ENCODE measurements at regions not wholly inside any gene's neighbourhood (a gene's known extent, or its start where the extent isn't known, plus 50 kb on each side); places are given as distances from the start of the nearest gene placed in this dataset.

- no peak for DNase-seq (ENCODE audit: low read depth in 2 of 3, low spot score in 2 of 3)
Observed at GRCh38 chr5:63351164-63351563, 611.1 kb downstream of the HTR1A start.

DNA sequence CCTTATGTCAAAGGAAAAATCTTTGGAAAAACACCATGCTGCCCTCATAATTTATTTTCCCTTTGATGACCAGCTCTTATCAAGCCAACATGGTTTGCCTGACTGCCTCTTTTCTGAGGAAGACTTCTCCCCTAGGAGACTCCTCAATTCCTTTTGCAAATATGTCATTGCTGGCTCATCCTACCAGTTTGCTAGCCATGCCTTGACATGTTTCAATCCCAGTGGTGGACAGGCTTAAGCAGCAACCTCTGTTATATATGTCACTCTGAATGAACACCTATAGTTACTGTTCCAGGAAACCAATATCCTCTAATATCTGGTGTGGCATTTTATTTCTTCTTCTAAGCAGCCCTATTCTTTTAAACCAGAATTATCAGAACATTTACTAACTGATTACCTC, 615.8 kb downstream of the HTR1A start:
- DNase-seq (ENCODE audit: low read depth in 2 of 3, low spot score in 2 of 3): no peak

GRCh38 chr5:63341442-63341841, 620.8 kb downstream of the HTR1A start:
- DNase-seq (ENCODE audit: low read depth in 2 of 3, low spot score in 2 of 3): no peak

GRCh38 chr5:63323926-63324325, 638.3 kb downstream of the HTR1A start:
- no peak for DNase-seq (ENCODE audit: low read depth in 2 of 3, low spot score in 2 of 3)

- no peak for DNase-seq (ENCODE audit: low read depth in 2 of 3, low spot score in 2 of 3)
Observed at GRCh38 chr5:63314551-63314950, 647.7 kb downstream of the HTR1A start.

GRCh38 chr5:63310644-63311043, 651.6 kb downstream of the HTR1A start:
- DNase-seq (ENCODE audit: low read depth in 2 of 3, low spot score in 2 of 3): no peak

DNA sequence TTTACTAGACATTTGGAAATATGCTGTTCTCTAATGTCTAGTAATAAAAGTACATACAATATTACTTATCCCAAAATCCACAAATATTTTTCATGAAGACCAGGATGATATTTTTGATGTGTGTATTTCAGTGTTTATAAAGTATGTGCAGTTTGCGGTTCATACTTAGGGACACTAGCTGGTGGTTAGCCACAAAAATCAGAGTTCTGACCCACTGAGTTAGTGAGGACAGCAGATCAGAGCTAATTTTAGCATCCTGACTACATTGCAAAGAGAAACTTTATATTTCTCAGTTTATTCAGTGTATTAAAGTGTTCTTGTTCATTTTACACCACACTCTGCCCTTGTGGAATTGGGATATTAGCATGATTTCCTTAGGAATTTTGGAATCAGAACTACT, 655.3 kb downstream of the HTR1A start:
- DNase-seq (ENCODE audit: low read depth in 2 of 3, low spot score in 2 of 3): no peak

DNA sequence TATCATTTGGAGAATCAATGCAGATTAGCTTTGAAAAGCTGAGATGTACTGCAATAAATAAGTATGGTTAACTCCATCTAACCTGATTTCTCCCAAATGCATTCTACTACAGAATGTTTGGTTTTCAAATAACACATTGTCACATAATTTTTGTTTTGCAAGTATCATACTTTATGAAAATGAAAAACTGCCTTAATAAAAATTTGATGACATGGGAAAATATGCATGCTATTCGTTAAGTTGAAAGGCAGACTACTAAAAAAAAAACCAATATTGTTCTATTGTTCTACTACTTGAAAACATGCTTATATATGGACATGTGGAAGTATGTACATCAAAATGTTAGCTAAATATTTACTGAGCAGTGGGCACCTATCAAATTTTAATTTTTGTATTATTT, 668.9 kb downstream of the HTR1A start:
- DNase-seq (ENCODE audit: low read depth in 2 of 3, low spot score in 2 of 3): no peak

DNA sequence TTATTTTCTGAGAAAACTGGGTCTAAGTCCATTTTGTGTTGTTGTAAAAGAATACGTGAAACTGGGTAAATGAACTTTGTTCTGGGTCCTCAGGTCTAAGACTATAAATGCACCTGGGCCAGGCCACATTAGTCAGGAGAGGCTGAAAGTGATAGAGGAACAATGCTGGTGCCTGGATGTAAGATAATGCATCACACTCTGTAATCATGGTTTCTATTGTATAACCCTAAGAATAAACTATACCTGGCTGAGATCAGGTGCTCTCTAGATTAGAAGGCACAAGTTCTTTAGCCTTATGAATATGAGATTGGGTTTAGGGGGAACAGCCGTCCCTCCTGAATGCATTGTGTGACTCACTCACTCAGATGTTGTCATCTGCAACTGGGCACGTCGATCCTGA, 675.5 kb downstream of the HTR1A start:
- DNase-seq (ENCODE audit: low read depth in 2 of 3, low spot score in 2 of 3): no peak

DNA sequence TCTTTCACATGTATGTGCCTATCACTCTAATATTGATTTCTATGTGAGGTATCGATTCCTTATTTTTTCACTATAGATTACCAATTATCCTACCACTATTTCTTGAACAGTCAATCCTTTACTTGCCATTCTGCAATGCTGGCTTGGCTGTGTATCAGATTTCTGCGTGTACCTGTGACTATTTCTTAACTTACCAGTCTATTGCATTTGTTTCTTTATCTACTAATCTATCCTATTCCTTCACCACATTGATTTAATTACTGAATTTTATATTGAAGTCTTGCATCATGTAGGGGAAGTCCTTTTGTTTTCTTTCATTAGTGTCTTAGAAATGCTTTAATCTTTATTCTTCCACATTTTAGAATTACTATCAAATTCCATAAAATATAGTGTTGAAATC, 684.8 kb downstream of the LRRC70 start:
- DNase-seq (ENCODE audit: low read depth in 2 of 3, low spot score in 2 of 3): no peak

DNA sequence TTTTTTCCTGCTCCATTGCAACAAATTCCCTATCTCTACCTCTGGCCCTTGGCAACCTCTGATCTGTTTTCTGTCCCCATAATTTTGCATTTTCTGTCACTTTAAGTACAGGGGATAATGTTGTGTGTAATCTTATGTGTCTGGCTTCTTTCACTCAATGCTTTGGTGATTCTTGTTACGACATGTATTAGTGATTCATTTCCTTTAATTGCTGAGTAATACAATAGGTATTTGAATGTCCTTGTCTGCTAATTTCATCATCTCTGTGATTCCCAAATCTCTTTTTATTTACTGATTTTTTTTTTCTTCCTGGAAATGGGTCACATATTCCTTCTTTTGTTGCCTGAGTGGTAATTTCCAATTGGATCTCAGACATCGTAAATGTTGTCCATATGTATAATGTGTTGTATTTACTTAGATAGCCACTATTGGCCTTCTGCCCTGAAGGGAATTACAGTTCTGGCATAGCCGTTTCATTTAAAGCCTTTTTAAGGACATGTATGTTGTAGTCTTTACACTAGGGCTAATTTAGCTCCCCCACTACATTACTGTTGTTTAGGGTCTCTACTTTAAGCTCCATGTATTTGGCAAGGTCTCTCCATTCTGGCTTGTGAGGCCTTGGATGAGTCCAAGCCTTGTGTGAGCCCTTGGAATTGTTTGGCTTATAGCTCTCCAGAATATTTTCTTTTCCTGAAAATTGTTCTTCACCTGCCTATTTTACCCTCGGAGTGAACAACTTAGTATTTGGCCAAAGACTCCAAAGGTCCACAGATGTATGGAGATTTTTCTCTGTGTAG, 683.8 kb downstream of the LRRC70 start:
- DNase-seq (ENCODE audit: low read depth in 2 of 3, low spot score in 2 of 3): no peak

DNA sequence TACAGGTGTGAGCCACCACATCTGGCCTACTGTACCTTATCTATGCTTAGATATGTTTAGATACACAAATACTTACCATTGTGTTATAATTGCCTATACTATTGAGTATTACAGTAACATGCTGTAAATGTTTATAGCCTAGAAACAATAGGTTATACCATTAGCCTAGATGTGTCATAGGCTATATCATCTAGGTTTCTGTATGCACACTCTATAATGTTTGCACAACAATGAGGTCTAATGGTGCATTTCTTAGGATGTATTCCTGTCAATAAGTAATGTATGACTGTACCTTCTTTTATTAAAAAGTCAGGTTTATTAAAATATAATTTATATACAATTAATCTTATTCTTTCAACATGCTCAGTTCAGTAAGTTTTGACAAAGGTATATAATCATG, 683.1 kb downstream of the LRRC70 start:
- DNase-seq (ENCODE audit: low read depth in 2 of 3, low spot score in 2 of 3): no peak

GRCh38 chr5:63255594-63255993, 677.0 kb downstream of the LRRC70 start:
- DNase-seq (ENCODE audit: low read depth in 2 of 3, low spot score in 2 of 3): no peak

GRCh38 chr5:63250939-63251338, 672.3 kb downstream of the LRRC70 start:
- no peak for DNase-seq (ENCODE audit: low read depth in 2 of 3, low spot score in 2 of 3)

DNA sequence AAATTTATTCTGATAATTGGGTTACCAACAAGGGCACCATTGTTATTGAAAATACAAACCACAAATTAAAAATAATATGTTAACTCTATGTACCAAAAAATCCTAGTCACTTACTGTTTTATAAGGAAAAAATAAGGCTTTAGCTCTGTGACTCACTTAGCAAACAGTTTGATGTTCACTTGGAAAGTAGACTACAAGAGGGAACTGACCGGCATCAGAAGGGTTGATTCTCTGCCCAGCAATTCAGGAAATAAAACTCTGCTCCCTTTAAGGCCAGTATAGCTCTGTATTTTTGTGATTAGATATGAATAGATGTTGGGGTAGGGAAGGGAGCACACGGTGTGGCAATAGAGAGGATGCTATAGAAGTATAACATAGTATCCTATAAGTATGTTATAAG, 671.3 kb downstream of the LRRC70 start:
- DNase-seq (ENCODE audit: low read depth in 2 of 3, low spot score in 2 of 3): no peak

GRCh38 chr5:63247651-63248050, 669.0 kb downstream of the LRRC70 start:
- DNase-seq (ENCODE audit: low read depth in 2 of 3, low spot score in 2 of 3): no peak

DNA sequence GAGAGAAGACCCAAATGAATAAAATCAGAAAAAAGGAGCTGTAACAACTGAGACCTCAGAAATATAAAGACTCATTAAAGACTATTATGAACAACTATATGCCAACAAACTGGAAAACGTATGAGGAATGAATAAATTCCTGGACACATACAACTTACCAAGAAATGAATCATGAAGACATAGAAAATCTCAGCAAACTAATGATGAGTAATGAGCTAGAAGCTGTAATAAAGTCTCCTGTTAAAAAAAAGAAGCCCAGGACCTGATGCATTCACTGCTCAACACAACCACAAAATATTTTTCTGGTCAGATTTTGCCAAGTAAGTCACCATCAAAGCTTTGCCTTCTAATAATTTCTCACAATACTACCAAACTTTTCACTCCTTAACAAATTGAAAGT, 666.7 kb downstream of the LRRC70 start:
- DNase-seq (ENCODE audit: low read depth in 2 of 3, low spot score in 2 of 3): no peak

DNA sequence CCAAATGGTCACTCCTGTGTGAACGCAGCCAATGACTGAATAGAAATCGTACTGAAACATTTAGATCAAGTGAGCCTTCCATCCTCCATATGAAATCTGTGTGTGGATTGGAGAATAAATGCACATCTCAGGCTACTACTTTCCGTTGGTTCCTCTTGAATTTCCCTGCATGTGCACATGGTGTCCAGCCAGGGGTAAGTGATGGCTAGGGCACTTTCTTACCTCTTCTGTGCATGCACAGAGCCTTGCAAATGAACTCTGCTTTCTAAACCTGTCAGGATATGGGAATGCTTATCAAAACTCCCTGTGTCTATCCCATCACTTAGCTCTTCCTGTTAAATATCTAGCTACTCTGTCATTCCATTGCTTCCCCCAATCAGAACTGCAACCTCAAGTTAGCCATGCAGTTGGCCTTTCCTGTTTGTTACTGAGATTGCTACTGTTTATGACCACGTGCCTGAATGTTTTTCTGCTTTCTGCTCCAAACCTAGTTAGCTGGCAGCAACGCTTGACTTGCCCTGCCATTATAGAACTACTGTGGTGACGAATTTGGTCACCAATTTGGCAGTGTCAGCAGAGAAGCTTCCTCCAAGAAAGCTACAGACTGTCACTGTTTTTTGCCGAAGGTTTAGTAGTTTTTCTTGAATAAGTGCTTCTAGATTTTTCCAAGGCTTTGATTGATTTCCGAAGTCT, 661.6 kb downstream of the LRRC70 start:
- DNase-seq (ENCODE audit: low read depth in 2 of 3, low spot score in 2 of 3): no peak

DNA sequence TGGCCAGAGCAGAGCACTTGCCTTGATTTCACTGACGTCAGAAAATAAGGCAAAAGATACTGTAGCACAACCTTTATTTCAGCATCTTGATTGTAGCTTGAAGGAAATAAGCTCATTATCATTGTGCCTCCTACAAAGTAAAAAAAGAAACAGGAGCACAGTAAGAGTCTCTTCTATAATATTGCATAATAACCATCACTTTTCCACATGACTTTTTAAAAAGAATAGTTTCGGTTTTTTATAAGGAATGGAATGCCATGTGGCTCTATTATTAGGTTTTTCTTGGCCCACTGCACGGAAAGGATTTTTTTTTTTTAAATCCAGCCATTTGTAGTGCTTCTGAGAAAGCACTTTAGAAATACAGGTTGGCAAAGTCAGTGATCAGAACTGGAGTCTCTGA, 655.3 kb downstream of the LRRC70 start:
- no peak for DNase-seq (ENCODE audit: low read depth in 2 of 3, low spot score in 2 of 3)

DNA sequence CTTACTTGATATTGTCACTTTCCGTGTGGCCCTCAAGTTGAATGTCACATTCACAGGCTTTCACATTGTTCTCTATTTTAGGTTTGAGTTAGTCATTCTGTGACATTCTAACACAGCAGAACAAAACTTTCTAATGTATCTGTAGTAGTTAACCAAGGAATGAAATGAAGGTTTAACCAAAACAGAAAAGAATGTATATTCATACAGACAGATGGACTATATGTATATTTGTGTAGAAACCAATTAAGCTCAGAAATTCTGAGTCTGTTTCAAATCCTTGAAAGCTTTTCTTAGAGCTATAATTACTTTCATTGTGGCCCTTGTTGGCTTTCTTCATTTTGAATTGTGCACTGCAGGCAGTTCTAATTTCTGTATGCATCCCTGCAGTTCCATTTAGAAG, 654.7 kb downstream of the LRRC70 start:
- DNase-seq (ENCODE audit: low read depth in 2 of 3, low spot score in 2 of 3): no peak

- DNase-seq (ENCODE audit: low read depth in 2 of 3, low spot score in 2 of 3): no peak
Observed at GRCh38 chr5:63230754-63231153, 652.1 kb downstream of the LRRC70 start.

DNA sequence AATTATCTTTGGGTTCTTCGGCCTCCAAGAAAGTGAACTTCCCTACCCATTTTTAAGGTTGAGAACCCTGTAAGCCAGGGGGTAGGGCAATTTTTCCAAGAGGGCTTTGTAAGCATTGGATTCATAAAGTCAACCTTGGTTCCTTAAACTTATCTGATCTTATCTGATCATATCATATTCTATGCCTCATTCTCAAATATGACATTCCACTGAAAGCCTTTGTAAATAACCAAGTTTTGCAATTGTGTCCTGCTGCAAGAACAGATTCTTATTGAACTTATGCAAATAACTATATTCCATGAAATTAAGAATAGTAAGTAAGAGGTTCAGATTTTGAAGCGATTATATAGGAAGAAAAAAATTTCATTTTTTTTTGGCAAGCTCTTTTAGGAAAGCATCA, 649.5 kb downstream of the LRRC70 start:
- no peak for DNase-seq (ENCODE audit: low read depth in 2 of 3, low spot score in 2 of 3)

DNA sequence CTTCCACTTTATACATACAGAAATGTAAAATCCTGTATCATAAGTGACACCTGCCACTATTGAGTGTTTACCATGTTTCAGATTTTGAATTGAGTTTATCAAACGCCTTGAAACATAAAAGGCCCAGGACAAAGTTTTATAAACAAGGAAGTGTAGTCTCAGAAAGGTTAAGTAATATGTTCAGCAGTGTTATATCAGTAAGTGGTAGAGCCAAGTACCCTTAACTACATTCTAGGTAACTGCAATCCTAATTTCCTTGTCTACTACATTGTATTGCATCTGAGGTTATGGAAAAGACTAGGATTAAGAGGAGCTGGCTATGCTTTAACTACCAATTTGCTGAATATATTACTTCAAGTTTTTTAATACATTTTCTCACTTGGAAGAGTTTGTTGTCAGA, 641.6 kb downstream of the LRRC70 start:
- DNase-seq (ENCODE audit: low read depth in 2 of 3, low spot score in 2 of 3): no peak

All from activated CD8-positive, alpha-beta memory T cell treated with anti-CD3 and anti-CD28 coated beads for 48 hours (primary cell).